ACHN (cell line): ENCODE measurements at regions not wholly inside any gene's neighbourhood (a gene's known extent, or its start where the extent isn't known, plus 50 kb on each side); places are given as distances from the start of the nearest gene placed in this dataset.

ENCODE experiments used
- DNase-seq: peaks from one replicate; pipeline ENCODE4 v3.0.0-alpha.2; 2015
- in situ Hi-C: cut with HindIII; loops from 2 replicates; pipeline ENCODE4 v1.10.0; 2017; ENCODE audit warnings: low sequenced_read_pairs, low pct_ligation_motif_present, low pct_unique_long_range_greater_than_20kb

DNA sequence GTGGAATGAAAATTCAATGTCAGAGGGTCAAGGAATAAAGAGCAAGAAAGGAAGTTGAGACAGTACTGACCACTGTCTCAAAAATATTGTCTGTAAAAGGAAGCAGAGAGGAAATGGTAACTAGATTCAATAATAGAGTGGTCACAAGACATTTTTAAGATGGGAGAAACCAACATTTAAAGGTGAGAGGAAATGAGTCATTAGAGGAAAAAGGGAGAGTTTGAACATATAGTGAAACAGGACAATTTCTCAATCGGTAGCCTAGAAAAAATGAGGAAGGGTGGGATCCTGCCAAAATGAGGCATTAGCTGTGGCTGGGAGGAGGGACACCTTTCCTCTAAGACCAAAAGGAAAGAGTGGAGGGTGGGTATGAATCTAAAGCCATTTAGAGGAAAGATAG lies 288.5 kb downstream of the SP3 start:
- in situ Hi-C loops, result no loop called here
- no peak for DNase-seq

DNA sequence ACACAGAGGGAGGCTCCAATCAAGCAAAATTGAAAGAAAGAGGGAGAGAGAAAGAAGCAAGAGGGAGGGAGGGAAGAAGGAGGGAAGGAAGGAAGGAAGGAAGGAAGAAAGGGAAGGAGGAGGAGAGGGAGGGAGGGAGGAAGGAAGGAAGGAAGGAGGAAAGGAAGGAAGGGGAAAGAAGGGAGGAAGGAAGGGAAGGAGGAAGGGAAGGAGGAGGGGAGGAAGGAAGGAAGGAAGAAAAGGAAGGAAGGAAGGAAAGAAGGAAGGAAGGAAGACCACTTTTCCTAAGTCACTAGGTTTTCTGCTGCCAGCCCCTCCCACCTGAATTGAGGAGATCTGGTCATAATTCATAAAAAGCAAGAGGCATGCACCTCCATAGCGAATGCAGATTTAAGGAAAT lies 287.0 kb downstream of the SP3 start:
- no peak for DNase-seq
- in situ Hi-C loops, result no loop called here

DNA sequence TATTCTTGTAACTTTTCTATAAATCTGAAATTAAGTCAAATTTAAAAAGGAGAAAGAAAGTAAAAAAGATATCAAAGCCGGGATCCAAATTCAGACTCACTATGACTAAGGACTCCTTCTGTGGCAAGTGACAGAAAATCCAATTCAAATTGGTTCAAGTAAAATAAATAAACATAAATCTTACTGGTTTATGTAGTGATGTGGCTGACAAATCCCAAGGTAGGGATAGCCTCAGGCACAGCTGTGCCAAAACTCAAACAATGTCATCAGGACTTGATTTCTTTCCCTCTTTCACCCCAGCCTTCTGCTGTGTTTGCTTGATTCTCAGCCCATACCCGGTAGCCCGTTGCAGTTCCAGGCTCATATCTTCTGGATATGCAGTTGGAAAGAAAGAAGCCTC lies 284.6 kb downstream of the SP3 start:
- no peak for DNase-seq
- in situ Hi-C loops, result no loop called here

DNA sequence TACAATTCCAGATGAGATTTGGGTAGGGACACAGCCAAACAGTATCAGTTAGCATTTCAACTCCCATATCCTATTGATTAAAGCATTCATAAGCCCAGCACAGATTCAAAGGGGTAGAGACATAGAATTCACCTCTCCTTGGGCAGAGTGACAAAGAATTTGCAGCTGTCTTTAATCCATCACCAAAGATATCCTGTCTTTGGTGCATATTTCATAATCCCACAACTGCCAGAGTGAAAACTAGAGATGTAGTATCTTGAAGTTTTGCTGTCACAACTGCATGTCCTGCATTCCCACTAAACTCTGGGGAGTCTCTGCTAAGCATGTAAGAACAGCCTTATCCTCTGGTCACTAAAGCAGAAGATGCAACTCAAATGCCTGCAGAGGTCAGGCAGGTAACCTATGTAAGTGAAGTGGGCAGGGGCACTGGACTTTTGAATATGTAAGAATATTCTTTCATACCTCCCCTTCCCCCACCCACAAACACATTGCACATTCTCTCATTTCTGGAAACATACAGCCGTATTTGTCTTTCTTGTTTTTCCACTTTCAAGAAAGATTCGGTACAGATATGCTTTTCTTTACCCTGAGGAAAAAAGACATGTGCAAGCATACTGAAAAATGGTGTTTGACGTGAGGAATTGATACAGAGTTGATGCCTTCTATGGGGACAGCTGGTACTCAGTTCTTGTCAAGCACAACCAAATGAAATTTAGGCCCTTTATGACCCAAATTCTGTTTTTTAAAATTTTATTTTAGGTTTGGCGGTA lies 283.1 kb downstream of the SP3 start:
- no peak for DNase-seq
- in situ Hi-C loops, result no loop called here

DNA sequence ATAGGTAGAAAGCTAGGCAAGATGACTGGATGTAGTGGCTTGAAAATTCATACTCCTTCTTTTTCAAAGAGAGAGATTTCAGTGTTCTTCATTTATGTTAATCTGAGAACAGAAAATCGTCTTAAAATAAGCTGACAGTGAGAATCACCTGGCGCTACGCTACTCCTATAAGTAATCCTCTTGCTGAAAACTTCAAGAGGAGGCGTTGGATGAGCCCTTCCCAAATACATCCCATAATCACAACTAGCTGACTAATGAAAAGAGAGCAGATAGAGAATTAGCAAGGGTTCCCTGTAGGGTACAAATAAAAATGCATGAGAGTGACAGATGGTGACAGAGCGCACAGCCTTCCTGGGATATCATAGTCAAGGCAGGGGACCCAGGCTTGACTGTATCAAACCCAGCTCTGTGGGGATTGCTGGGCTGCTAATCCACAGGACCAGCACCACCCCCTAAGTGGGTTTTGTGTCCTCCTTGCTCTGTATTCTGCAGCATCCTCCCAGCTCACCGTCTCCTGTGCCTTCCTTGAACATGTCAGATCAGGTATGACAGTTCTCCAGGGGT lies 280.2 kb downstream of the SP3 start:
- DNase-seq, result no peak
- in situ Hi-C loops, result no loop called here

DNA sequence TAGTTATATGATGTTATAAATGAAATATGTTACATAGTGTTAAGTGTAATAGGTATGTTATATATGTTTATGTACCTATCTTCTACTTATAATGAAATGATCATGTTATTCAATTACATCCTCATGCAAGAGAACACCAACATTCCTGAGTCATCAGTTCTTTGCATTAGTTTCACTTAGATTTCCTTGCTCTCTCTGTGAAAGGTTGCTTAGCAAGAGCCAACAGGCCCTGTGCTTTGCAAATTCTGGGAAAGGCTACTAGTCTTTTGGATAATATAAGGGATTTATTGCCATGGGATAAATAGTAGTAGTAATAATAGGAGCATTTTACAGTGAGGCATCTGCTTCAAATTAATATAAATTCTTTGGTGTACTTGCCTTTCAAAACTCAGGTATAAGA lies 274.8 kb downstream of the SP3 start:
- no peak for DNase-seq
- in situ Hi-C loops, result no loop called here

DNA sequence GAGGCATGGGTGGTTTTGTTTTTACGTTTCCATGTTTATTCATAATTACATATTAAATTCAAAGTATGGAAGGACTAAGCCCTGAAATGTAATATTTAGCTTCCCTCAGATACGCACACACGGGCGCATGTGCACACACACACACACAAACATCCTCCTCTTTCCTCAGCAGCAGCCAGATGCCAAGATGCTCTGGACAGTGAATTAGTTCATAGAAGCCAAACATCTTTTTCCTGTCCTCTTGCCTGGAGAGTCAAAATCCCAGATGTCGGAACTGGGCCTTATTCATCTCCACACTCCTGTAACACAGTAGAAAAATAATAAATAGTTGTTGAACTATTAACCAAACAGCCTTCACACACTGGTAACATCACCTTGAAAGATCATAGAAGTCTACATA lies 273.1 kb downstream of the SP3 start:
- in situ Hi-C loops, result no loop called here
- DNase-seq, result no peak

DNA sequence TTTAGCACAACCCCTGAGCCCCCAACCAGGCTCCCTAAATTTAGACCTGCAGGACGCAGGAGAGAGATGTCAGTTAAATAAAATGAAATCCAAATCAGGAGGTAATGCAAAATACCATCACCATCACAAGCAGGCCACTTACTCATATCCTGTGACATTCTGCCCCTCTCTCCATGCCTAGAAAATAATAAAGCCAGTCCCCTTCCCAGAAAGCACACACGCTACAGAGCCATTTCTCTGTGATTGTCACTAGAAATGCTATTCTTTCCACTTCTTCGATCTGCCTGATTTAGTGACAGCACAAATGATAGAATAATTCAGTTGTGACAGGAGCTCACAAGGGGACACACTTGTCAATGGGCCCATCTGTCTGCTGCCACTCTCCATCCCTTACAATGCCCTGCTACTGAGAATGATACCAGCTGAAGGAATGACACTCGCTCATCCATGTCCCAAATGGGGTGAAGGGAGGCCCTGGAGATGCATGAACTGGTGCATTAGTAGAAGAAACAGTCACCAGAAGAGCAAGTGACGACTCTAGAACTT lies 272.1 kb downstream of the SP3 start:
- no peak for DNase-seq
- in situ Hi-C loops, result no loop called here

DNA sequence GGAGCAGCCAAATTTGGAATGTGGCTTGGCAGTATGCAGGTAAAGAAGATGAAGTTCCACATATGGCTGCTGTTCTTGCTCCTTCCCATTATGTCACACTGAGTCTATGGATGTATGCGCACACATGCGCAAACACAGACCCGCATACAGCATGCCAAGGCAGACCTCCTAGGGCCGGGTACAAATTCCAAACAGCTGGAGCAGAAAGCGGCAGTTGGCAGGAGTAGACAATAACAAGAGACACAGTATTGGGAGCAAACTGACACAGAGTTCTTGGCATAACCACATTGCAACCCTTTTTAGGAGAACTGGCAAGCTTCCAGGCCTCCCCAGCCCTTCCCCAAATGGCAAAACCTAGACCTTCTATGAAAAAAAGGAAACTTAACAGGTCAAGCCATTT lies 268.9 kb downstream of the SP3 start:
- in situ Hi-C loops, result no loop called here
- DNase-seq, result no peak

DNA sequence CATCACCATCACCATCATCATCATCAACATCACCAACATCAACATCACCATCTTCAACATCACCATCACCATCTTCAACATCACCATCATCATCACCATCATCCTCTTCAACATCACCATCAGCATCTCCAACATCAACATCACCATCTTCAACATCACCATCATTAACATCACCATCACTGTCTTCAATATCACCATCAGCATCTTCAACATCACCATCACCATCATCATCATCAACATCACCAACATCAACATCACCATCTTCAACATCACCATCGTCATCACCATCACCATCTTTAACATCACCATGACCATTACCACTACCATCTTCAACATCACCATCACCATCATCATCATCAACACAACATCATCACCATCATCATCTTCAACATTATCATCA lies 267.2 kb downstream of the SP3 start:
- DNase-seq, result no peak
- in situ Hi-C loops, result no loop called here

DNA sequence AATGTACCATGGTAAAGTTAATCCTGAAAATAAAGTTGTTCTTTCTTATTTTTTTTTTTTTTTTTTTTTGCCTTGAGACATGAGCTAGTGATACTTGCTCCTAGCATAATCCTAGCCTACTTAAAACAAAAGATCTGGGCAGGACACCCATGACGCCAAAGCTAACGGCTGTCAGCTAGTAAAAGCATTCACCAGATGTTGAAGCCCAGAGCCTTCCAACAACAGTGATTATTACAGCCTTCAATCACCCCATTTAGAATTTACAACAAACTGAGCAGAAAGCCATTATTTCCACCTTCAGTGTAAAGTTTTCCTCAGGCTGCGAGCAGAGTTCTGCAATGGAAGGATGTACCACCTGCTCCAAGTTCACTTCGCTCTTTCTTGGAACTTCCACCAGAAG lies 259.5 kb downstream of the SP3 start:
- DNase-seq, result no peak
- in situ Hi-C loops, result no loop called here

DNA sequence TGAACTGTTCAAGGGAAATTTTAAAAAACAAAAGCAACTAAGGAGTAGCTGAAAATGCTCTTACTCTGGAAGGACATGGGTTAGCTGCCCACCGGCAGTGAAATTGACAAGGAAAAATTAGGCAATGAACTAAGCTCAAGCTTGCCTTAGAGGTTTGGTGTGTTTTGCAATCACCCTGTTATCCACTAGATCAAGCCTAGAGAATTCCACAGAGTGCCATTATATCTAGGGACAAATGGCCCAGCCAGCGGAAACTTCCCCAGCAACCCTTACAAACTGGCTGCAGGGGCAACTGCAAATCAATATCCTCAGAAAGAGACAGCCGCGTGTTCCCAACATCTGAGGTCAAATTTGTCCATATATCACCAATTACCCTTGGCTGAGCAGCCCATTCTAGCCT lies 258.2 kb downstream of the SP3 start:
- in situ Hi-C loops, result no loop called here
- DNase-seq, result no peak

DNA sequence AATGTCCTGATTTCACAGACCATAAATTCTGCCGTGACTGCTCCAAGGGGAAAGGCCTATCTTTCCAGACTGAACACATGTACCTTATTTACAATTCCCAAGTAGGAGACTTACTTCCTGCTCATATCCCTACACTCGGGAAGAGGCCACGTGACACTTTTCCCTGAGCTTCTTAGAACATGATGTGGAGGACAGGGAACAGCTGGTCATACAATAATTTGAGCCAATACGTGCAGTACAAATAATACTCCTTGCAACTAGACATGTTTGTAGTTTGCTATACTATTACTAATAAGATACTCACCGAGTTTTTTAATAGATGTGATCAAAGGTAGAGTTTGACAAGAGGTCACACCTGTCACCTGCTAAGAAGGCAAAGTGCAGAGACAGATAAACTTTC lies 256.4 kb downstream of the SP3 start:
- in situ Hi-C loops, result no loop called here
- DNase-seq, result no peak

DNA sequence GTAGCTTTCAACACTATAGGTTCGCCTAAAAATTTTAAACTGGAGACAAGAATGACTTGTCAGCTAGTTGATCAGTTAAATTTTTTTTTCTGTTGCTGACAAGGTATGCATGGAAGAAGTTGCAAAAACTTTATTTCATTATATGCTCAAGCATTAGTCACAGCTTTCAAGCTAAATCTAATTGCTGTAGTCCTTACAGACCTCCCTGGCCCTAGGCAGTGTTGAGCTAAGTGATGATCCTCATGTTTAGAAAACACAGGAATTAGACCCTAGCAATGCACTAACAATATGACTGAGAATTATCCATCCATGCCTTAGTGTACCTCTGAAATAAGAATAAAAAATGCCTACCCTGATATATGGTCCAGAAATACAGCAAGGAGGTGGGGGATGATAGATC lies 253.4 kb downstream of the SP3 start:
- no peak for DNase-seq
- in situ Hi-C loops, result no loop called here

DNA sequence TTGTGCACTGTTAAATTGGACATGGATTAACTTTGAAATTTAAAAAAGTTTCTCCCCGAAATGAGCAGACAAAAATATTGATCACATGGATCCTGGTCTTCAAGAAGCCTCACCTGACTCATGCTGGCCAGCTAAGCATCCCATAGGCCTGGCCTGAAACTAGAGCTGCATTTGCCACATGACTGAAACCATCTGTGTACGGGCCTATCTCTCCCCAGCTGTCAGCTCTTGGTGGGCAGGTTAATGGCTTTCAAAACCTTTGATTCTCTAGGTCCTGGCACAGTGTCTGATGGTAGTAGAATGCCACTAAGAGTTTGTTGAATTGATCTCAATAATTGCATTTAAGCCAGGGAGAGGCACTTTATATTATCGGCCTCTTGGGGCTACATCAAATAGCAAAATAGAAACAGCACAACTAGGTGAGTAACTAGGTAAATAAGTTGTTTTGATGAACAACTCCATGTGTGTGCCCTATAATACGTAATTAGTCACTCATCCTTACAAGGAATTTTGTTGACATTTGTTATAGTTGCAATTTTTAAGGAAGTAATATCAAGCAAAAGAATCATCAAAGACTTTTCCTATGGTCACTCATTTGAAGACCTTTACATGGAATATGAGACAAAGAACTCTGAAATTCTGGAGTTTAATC lies 251.1 kb downstream of the SP3 start:
- in situ Hi-C loops, result no loop called here
- no peak for DNase-seq

DNA sequence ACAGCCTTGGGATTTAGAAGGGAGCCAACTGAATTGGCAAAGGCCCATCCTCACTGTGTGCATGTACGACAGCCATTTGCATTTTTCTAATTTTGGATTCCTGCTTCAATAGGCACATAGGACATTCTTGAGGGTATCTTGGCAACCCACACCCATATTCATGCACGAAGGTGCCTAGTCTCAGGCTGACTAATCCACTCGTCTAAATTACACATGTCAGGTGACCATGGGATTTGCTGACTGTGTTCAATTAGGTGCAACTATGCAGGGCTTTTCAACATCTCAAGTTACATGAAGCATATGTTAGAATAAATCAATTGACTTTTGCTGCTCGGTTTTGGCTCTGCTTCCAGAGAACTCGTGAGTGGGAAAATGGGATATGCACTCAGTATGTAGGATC lies 249.7 kb downstream of the SP3 start:
- in situ Hi-C loops, result no loop called here
- no peak for DNase-seq

DNA sequence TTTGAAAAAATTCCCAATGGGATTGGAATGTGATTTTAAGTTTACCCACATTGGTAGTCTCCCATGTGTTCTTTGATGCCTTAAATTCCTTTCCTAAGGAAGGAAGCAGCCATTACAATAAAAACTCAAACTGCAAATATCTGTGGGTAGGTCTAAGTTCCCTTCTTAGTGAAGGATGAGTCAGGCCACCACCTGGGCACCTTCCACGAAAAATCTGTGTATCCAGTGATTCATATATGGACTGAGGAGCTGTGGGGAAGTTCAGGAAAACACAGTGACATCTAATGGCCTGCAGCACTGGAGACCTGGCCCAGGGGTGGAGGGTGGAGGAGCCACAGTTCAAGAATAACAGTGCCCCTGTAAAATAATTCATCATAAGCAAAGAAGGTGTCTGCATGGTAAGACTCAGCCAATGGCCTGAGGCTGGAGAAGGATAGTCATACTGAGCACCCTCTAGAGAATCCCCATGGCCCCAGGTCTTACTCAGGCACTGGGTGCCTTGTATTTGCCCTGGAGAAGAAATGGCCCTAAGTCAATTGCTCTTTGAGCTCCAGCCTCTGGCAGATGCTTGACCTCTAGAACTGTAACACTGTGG lies 248.6 kb downstream of the SP3 start:
- no peak for DNase-seq

DNA sequence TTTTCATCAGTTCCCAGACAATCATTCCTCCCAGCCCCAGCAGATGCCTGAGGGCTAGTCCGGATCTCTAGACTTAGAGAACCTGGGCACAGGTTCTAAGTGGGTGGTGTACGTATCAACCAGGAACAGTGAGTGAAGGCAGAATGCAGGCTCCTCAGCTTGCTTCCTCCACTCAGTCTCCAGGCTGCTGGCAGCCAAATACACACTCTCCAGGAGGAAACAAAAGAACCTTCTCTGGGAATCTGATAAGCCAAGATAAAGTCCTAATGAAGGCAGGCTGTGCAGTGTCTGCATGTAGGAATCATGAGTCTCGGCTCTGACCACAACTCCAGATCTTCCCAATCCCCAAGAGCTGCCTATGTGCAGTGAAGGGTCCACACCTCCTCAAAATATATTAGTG lies 245.7 kb downstream of the SP3 start:
- DNase-seq, result no peak
- in situ Hi-C loops, result no loop called here

More for the DNA sequence above, 248.6 kb downstream of the SP3 start:
- in situ Hi-C loops, result no loop called here

DNA sequence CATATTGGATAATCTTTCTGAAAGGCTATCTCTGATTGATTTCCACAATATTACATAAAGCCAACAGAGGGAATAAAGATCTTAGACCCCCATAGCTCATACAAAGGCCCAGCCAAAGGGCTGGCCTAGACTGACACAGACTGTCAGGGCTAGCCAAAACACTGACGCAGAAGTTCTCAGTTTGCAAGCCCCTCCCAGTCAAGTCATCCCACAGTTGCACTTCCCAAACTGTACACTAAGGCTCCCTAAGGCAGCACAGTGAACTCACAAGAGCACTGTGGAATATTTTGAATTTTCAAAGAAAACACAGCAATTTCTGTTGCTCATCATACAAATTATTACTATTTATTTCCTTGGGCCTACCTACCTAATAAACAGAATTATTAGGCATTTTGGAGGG lies 244.9 kb downstream of the SP3 start:
- DNase-seq, result no peak
- in situ Hi-C loops, result no loop called here

DNA sequence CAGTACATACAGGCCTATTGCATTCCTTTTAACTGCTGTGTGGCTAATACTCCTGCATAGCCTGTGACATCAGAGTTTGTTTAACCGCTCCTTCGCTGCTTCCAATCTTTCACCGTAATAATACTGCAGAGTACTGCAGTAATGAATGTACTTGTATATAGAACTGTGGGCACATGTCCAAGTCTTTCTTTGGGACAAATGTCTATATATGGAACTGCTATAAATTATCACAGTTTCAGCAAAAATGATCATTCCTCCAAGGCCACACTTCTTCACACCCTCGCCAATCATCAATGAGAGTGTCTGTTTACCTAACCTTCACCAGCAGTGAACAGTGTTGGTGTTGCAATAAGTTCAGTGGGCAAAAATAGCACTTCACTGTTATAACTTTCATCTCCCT lies 230.4 kb downstream of the SP3 start:
- no peak for DNase-seq
- in situ Hi-C loops, result no loop called here
